ENCODE measurements at regions not wholly inside any gene's neighbourhood (a gene's known extent, or its start where the extent isn't known, plus 50 kb on each side); places are given as distances from the start of the nearest gene placed in this dataset.
A peak's percentile ranks its signal among the peaks of the same experiment; 100 is the strongest.
"Not testable (repeated sequence)": the region's sequence is repeated elsewhere in the genome, so short reads cannot be mapped to it uniquely, and the experiment has no call there.

DNA sequence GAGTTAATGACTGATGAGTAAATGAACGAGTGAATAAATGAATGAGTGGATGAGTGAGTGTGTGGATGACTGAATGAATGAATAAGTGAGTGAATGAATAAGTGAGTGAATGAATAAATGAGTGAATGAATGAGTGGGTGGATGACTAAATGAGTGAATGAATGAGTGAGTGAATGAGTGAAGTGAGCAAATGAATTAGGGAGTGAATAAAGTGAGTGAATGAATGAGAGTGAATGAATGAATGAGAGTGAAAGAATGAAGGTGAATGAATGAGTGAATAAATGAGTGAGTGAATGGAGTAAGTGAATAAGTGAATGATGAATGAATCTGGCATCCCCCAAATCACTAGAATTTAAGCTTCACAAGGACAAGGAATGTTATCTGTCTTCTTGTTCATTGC, 1253.0 kb downstream of the TYW1 start:
- no peak overlapping the region for H3K27ac ChIP-seq (ENCODE audit: low read depth, low read length)
- H3K4me1 Mint-ChIP-seq (ENCODE audit: low read depth, unreplicated experiment), result no peaks in the 10 kb centered on the region
- peaks cover 23% of the 10 kb centered on the region for H3K9me3 Mint-ChIP-seq (ENCODE audit: unreplicated experiment)
- no peak overlapping the region for H3K9ac ChIP-seq (ENCODE audit: low read length)
- DNase-seq (ENCODE audit: low read depth) (no peak), FAIRE-seq (peak; percentile 63)
- no peak overlapping the region for H3K27ac Mint-ChIP-seq (ENCODE audit: unreplicated experiment)
- no peak overlapping the region for H2AFZ ChIP-seq (ENCODE audit: low read depth, low read length)
- H4K20me1 ChIP-seq (ENCODE audit: insufficient read depth, low read length), result no peaks in the 10 kb centered on the region
- no peaks in the 10 kb centered on the region for H3K27me3 ChIP-seq (ENCODE audit: insufficient read depth, low read length)
- no peaks in the 10 kb centered on the region for H3K9me3 ChIP-seq (ENCODE audit: insufficient read depth, low read depth, low read length)
- H3K4me3 Mint-ChIP-seq (ENCODE audit: unreplicated experiment), result no peak overlapping the region
- peaks cover 4% of the 10 kb centered on the region for H3K4me1 ChIP-seq (ENCODE audit: insufficient read depth, low read length)
- H3K27me3 Mint-ChIP-seq (ENCODE audit: low read depth, unreplicated experiment), result no peaks in the 10 kb centered on the region
- H3K4me2 ChIP-seq (ENCODE audit: low read length), result no peak overlapping the region
- H3K79me2 ChIP-seq (ENCODE audit: insufficient read depth, low read length), result no peaks in the 10 kb centered on the region
- TF ChIP-seq EZH2 (IDR thresholded peaks at IDR 0.05; ENCODE audit: insufficient read depth, low read length), result no peak
- TF ChIP-seq, protein P1, sequence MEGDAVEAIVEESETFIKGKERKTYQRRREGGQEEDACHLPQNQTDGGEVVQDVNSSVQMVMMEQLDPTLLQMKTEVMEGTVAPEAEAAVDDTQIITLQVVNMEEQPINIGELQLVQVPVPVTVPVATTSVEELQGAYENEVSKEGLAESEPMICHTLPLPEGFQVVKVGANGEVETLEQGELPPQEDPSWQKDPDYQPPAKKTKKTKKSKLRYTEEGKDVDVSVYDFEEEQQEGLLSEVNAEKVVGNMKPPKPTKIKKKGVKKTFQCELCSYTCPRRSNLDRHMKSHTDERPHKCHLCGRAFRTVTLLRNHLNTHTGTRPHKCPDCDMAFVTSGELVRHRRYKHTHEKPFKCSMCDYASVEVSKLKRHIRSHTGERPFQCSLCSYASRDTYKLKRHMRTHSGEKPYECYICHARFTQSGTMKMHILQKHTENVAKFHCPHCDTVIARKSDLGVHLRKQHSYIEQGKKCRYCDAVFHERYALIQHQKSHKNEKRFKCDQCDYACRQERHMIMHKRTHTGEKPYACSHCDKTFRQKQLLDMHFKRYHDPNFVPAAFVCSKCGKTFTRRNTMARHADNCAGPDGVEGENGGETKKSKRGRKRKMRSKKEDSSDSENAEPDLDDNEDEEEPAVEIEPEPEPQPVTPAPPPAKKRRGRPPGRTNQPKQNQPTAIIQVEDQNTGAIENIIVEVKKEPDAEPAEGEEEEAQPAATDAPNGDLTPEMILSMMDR (IDR thresholded peaks at IDR 0.05; ENCODE audit: insufficient read depth, low read depth, low read length), result no peak
- no peak overlapping the region for H3K4me3 ChIP-seq (ENCODE audit: insufficient read depth, low read depth, low read length)
- no peaks in the 10 kb centered on the region for H3K36me3 ChIP-seq (ENCODE audit: insufficient read depth, low read length)
- H3K36me3 Mint-ChIP-seq (ENCODE audit: low read depth, unreplicated experiment), result no peaks in the 10 kb centered on the region

DNA sequence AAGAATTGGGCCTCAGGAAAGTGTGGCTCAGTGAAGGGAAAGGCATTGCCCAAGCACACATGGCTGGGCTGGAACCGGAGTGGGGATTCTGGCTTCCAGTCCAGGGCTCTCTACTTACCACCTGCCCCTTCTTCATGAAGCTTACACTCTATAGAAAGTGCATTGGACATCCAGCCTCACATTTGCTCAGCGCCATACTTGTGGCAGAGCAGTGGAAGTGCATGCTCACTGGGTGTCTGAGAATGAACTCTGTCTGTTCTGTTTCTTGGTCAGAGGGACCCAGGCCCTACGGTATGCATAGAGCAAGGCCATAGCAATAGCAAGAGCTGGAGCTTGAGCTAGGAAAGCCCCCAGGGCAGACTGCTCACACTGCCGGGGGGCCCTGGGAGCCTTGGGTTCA, 1253.5 kb downstream of the TYW1 start:
- DNase-seq (ENCODE audit: low read depth), result no peak
- no peak for FAIRE-seq
- H3K36me3 Mint-ChIP-seq (ENCODE audit: low read depth, unreplicated experiment), result no peaks in the 10 kb centered on the region
- no peaks in the 10 kb centered on the region for H3K4me1 Mint-ChIP-seq (ENCODE audit: low read depth, unreplicated experiment)
- Histone ChIP-seq H3K4me1 (ENCODE audit: insufficient read depth, low read length) (peaks cover 4% of the 10 kb centered on the region), H4K20me1 (ENCODE audit: insufficient read depth, low read length) (no peaks in the 10 kb centered on the region), H3K36me3 (ENCODE audit: insufficient read depth, low read length) (no peaks in the 10 kb centered on the region), H3K9me3 (ENCODE audit: insufficient read depth, low read depth, low read length) (no peaks in the 10 kb centered on the region), H3K27me3 (ENCODE audit: insufficient read depth, low read length) (no peaks in the 10 kb centered on the region), H2AFZ (ENCODE audit: low read depth, low read length) (no peak overlapping the region), H3K79me2 (ENCODE audit: insufficient read depth, low read length) (no peaks in the 10 kb centered on the region), H3K9ac (ENCODE audit: low read length) (no peak overlapping the region), H3K27ac (ENCODE audit: low read depth, low read length) (no peak overlapping the region), H3K4me3 (ENCODE audit: insufficient read depth, low read depth, low read length) (no peak overlapping the region), H3K4me2 (ENCODE audit: low read length) (no peak overlapping the region)
- H3K4me3 Mint-ChIP-seq (ENCODE audit: unreplicated experiment), result no peak overlapping the region
- H3K27me3 Mint-ChIP-seq (ENCODE audit: low read depth, unreplicated experiment), result no peaks in the 10 kb centered on the region
- no peak overlapping the region for H3K27ac Mint-ChIP-seq (ENCODE audit: unreplicated experiment)
- no peak for TF ChIP-seq EZH2 (IDR thresholded peaks at IDR 0.05; ENCODE audit: insufficient read depth, low read length)
- TF ChIP-seq, protein P1 (IDR thresholded peaks at IDR 0.05; ENCODE audit: insufficient read depth, low read depth, low read length), result no peak
- peaks cover 23% of the 10 kb centered on the region for H3K9me3 Mint-ChIP-seq (ENCODE audit: unreplicated experiment)

DNA sequence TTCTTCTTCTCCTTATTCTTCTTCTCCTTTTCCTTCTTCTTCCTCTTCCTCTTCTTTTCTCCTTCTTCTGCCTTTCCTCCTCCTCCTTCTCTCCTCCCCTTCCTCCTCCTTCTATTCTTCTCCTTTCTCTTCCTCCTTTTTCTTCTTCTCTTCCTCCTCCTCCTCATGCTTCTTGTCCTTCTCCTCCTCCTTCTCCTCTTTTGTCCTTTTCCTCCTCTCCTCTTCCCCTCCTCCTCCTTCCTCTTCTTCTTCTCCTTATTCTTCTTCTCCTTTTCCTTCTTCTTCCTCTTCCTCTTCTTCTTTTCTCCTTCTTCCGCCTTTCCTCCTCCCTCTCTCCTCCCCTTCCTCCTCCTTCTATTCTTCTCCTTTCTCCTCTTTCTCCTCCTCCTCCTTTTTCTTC, 1258.2 kb downstream of the TYW1 start:
- H3K27me3 ChIP-seq (ENCODE audit: insufficient read depth, low read length); H3K9me3 Mint-ChIP-seq (ENCODE audit: unreplicated experiment); H3K36me3 ChIP-seq (ENCODE audit: insufficient read depth, low read length); DNase-seq (ENCODE audit: low read depth); FAIRE-seq; H3K27ac ChIP-seq (ENCODE audit: low read depth, low read length); H3K27ac Mint-ChIP-seq (ENCODE audit: unreplicated experiment); H3K27me3 Mint-ChIP-seq (ENCODE audit: low read depth, unreplicated experiment); H4K20me1 ChIP-seq (ENCODE audit: insufficient read depth, low read length); H3K36me3 Mint-ChIP-seq (ENCODE audit: low read depth, unreplicated experiment); H3K4me1 Mint-ChIP-seq (ENCODE audit: low read depth, unreplicated experiment); H3K9ac ChIP-seq (ENCODE audit: low read length); H3K4me3 ChIP-seq (ENCODE audit: insufficient read depth, low read depth, low read length); H3K4me3 Mint-ChIP-seq (ENCODE audit: unreplicated experiment); H3K4me2 ChIP-seq (ENCODE audit: low read length); H3K4me1 ChIP-seq (ENCODE audit: insufficient read depth, low read length); H3K9me3 ChIP-seq (ENCODE audit: insufficient read depth, low read depth, low read length); H3K79me2 ChIP-seq (ENCODE audit: insufficient read depth, low read length); H2AFZ ChIP-seq (ENCODE audit: low read depth, low read length): not testable (repeated sequence)

Measured in astrocyte (in vitro differentiated cells and primary cell).